GM21526 (cell line): ENCODE measurements at regions not wholly inside any gene's neighbourhood (a gene's known extent, or its start where the extent isn't known, plus 50 kb on each side); places are given as distances from the start of the nearest gene placed in this dataset.
"Not testable (repeated sequence)": the region's sequence is repeated elsewhere in the genome, so short reads cannot be mapped to it uniquely, and the experiment has no call there.

ENCODE experiments used
- ATAC-seq: cut with Tn5 transposase; IDR thresholded peaks from one replicate; pipeline ENCODE4 v1.9.1; 2021; ENCODE audit warnings: moderate library complexity; ENCODE audit not compliant: unreplicated experiment, low FRiP score

DNA sequence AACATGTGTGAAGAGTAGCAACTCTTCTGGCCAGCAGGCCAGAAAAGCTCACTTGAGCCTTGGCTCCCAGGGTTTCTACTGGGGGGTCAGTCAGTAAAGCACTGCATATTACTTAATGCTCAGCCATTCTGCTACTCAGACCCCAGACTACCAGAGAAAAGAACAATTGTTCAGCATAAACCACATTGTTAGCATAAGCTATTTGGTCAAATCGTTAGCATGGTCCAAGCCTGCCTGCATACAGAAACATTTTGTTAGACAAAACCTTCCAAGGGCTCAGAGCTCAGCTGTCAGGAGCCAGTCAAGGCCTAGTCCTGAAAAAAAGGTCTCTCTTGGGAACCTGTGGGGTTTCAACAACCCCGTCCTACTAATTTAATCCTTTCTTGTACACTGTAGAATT, 449.3 kb downstream of the PRR16 start:
- no peak for ATAC-seq

DNA sequence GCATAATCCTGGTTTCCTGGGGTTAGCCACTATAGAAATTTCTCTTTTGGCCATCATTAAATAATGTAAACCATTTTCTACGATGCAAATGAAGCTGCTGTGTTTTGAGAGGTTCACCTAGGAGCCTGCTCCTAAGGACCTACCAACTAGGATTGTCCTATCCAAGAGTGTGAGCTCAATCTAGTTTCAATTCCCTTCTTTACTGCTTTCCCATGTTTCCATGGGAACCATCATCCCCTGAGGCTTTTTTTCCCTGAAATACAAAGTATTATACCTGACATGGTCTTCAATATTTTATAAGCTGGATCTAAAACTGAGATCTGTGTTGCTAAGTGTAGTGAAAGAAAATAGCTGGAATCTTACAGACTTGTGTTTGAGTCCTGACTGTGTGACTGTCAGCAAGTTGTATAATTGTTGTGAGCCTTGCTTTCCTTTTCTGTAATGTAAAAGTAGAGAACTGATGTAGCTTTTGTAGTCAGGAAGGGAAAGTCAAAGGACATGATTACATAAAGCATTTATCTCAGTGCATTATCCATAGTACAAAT, 453.2 kb downstream of the PRR16 start:
- ATAC-seq: no peak

DNA sequence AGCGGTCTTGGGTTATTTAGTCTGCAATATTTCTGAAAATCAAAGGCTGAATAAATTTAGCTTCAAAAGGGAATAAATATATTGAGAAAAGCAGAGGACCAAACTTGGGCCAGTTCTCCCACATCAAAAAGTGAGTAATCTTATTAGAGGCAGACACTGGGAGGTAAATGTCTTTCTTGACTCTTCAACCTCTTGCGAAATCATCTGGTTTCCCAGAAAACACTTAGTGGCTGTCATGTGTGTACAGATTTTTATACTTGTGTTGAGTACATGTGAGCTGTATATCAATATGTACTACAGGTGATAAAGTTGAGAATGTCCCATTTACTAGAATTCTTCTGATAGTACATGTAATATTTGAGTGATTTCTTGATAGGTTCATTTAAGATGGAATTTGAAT, 454.9 kb downstream of the PRR16 start:
- ATAC-seq: no peak

DNA sequence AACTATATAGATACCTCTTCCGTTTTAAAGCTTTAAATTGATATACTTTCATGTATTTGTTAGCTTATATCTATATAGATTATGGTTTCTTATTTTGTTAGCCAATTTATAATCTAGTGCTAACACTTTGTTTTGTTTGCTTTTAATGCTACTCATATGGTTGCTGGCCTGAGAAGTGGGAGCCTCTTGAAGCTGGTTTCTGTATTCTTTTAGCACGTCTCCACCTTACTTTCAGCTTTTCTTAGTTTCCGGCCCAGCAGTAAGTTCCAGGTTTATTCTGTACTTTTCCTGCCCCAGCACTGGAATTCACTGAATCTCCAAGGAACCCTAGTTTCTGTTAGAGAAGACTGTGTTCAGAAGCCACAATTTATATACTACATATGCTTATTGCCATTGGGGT, 458.9 kb downstream of the PRR16 start:
- no peak for ATAC-seq

DNA sequence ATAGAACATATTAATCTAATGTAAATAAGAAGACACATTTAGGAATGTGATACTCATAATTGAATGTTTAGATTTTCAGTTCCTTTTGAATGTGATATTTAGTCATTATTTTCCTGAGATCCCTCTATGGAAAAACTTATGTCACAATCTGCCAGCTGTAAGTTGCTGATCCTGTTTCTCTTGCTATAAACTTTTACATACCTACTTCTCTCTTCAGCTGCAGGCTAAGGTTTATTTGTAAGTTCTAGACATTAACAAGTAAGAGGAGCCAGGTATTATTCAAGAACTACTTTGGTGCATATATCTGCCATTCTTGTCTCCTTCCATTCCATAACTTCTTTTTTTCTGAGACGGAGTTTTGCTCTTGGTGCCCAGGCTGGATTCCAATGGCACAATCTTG, 462.4 kb downstream of the PRR16 start:
- ATAC-seq: no peak

DNA sequence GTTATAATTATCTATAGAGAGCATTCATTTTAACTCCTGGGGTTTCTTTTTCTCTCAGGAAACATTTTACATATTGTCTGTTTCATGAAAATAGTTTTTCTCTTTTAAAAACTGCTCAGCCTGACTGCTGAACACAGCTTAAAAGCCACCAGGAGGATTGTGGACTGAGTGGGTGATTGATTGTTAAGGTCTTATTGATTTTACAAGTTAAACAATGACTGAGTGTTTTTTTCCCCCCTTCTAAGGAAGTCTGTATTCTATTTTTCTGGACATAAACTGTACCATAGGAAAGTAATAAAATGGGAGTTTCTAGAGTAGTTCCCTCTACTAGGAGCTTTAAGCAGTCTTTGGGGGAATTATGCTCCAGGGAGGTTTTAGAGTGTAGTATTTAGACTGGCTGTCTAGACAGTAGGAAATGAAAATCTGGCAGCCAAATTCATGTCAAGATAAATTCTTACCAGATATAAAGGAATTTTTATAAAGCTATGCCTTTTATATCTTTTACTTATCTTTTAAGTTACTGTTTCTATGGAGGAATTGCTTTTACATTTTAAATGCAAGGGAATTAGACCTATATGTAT, 463.9 kb downstream of the PRR16 start:
- ATAC-seq: no peak

DNA sequence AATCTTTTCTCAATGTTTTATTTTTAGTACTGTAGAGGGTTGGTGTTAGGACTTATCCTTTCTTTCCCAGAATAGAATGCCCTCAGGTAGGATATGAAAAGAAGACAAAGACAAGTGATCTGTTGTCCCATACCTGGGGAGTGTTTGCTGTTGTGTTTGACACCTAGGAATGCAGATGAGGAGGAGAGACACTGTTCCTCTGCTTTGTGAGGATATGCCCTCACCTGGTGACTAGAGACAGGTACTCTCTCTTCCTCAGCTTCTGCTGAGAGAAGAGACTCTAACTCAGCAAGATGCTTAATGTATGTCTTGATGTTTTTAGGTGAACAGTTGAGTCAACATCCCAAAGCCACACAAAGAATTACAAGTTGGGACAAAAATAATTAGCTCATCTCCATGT, 468.4 kb downstream of the PRR16 start:
- no peak for ATAC-seq

DNA sequence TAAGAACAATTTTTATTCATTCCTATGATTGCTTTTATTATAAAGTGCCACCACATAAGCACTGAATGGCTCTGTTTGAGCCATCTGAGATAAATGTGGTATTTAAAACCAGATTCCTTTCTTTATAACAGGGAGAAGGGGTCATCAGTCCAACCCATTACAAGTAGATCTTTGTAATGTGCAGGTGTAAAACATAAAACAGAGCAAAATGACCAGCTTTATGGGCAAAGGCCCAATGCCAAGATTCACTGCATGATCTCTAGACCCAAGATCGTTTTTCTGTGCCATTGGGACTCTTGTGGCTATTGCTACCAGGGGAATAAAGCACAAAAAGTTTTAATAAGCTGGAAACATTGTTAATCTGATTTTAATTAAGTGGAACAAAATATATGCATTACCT, 469.9 kb downstream of the PRR16 start:
- no peak for ATAC-seq

DNA sequence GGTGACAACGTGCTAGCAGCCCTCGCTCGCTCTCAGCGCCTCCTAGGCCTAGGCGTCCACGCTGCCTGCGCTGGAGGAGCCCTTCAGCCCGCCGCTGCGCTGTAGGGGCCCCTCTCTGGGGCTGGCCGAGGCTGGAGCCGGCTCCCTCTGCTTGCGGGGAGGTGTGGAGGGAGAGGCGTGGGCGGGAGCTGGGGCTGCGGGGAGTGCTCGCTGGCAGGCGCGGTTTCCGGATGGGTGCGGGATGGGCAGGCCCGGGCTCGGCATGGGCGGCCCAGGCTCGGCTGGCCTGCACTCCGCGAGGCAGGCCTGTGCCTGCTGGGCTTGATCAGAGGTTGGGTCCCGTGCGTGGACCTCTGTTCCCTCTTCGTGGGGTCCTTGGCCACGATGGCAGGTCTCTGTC, 472.6 kb downstream of the PRR16 start:
- no peak for ATAC-seq

DNA sequence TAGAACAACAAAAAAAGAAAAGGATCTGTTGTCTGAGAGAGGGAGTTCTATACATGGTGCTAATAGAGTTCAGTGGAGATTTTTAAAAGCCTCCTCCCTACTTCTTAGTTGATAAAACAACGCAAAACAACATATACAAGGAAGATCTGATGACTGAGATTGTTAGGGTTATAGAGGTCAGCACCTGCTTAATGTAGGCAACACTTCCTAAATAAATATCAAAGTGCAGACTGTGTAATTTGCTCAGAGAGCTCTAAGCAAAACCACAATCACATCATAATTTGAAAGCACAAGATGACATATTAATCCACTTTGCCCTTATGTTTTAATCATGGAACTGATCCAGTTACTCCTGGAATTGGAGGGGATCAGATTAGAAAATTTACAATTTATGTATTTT, 474.5 kb downstream of the PRR16 start:
- no peak for ATAC-seq

DNA sequence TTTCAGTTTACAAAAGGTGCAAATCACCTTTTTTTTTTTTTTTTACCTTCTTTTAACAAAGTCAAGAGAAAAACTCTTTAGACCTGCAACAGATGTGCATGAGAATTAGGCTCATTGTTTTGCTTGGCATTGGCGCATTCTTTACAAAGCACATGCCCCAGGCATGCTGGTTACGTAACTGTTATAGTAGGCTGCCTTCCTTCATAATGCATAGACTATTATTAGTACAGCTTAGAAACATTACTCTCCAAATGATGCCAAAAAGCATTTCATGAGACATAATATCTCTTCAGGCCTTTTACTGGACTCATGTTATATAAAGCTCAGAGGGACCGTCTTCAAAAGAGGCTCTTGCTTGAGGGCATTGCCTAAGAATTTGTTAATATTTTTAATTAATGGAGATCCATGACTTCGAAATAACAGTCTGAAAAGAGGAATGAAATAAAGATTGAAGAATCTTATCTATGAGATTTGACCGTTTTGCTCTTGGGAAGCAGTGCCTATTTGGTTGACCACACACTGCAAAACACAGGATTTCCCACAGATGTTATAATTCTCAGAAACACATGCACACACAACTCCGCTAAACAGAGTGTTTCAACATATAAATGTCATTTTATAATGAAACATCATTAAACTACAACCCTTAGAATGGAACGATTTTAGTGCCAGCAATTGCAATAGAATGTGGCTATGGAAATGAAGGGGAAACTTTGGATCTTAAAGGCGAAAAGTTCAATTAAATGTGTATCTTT, 478.7 kb downstream of the PRR16 start:
- no peak for ATAC-seq

DNA sequence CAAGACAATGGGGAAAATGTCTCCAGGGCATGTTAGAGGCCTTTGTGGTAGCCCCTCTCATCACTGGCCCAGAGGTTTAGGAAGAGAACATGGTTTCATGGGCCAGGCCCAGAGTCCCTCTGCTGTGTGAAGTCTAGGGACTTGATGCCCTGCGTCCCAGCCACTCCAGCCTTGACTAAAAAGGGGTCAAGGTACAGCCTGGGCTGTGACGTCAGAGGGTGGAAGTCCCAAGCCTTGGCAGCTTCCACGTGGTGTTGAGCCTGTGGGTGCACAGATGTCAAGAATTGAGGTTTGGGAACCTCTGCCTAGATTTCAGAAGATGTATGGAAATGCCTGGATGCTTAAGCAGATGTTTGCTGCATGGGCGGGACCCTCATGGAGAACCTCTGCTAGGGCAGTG, 485.5 kb downstream of the PRR16 start:
- not testable (repeated sequence) for ATAC-seq

DNA sequence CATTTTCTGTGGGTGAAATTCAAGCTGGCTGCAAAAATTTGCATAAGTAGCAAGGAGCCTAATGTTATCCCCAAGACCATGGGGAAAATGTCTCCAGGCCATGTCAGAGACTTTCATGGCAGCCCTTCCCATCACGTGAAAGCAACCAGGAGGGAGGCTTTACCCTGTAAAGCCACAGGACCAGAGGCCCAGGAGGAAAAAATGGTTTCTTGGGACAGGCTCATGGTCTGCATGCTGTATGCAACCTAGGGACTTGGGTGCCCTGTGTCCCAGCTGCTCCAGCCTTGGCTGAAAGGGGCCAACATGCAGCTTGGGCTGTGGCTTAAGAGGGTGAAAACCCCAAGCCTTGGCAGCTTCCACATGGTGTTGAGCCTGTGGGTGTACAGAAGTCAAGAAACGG, 489.3 kb downstream of the PRR16 start:
- ATAC-seq: not testable (repeated sequence)

DNA sequence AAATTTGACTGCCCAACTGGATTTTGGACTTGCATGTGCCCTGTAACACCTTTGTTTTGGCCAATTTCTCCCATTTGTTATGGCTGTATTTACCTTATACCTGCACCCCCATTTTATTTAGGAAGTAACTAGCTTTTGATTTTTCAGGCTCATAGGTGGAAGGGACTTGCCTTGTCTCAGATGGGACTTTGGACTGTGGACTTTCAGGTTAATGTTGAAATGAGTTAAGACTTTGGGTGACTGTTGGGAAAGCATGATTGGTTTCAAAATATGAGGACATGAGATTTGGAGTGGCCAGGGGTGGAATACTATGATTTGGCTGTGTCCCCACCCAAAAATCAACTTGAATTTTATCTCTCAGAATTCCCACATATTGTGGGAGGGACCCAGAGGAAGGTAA, 490.2 kb downstream of the PRR16 start:
- no peak for ATAC-seq

DNA sequence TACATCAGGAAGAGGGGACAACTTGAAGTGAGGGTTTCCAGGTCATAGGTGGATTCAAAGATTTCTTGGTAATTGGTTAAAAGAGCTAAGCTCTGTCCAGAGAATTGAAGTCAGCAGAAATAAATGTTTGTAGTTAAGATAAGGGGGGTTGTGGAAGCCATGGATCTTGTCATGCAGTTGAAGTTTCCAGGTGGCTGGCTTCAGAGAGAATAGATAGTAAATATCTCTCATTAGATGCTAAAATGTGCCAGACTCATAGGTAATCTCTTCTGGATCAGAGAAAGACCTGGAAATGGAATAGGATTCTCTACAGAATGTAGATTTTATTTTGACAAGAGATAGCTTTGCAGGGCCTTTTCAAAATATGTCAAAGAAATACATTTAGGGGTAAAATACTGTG, 491.7 kb downstream of the PRR16 start:
- no peak for ATAC-seq

DNA sequence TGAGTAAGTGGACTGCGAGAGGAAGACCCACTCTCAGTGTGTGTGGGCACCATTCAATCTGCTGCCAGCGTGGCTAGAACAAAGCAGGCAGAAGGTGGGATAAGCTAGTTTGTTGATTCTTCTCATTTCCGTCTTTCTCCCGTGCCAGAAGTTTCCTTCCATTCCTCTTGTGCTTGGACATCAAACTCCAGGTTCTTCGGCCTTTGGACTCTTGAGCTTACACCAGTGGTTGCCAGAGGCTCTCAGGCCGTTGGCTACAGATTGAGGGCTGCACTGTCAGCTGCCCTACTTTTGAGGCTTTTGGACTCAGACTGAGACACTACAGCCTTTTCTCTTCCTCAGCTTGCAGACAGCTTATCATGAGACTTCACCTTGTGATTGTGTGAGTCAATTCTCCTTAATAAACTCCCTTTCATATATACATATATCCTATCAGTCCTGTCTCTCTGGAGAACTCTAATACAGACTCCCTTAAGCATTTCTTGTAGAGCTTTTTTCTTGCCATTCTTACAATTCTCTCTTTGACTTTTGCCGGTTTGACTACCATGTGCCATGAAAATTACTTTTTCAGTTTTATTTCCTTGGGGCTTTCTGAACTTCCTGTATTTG, 494.9 kb downstream of the PRR16 start:
- ATAC-seq: no peak

DNA sequence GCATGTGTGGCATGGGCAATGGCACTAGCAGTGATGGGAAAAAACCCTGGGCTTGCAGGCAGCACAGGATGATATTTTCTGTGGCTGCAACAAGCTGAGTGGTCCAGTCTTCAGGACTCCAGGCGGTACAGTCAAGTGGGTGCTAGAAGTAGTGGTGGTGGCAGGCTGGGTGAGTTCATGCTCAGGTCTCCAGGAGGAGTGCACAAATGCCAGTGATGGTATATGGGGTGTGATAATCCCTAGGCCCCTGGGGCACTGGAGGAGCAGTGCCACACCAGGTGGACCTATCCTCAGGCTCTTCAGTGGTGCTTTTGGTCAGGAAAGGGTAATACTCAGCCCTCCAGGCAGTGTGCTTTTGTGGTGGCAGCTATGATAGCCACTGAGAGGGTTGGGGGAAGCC, 496.4 kb downstream of the PRR16 start:
- no peak for ATAC-seq

DNA sequence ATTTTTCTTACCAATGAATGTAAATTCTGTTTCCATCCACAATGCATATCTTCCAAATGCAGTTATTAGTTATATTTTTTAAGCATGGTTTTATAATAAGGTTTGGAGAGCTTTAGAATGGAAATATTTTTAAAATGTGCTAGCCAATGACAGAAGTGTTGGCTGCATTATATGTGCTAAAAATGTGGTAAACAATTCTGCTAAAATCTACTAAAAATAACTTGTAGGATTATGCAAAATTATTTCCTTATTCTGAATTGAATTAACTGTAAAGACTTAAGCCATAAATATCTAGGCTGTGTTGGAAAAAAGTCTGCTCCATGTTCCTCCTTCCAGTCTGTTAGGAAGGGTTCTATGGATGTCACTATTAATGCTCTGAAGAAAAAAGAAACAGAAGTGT, 503.3 kb downstream of the PRR16 start:
- no peak for ATAC-seq

DNA sequence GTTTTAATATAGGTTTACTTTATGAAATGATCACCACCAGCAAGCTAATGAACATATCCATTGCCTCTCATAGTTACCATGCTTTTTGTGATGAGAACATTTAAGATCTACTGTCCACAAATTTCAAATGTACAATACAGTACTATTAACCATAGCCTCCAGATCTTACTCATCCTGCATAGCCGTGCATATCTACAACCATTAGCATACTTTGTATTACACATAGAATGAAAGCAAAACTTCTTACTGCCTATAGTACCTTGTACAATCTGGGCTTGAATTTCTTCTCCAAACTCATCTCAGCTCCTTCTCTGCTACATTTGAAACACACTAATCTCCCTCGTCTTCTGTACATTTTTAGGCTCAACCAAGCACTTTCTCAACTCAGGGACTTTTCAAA, 510.6 kb downstream of the PRR16 start:
- ATAC-seq: no peak

DNA sequence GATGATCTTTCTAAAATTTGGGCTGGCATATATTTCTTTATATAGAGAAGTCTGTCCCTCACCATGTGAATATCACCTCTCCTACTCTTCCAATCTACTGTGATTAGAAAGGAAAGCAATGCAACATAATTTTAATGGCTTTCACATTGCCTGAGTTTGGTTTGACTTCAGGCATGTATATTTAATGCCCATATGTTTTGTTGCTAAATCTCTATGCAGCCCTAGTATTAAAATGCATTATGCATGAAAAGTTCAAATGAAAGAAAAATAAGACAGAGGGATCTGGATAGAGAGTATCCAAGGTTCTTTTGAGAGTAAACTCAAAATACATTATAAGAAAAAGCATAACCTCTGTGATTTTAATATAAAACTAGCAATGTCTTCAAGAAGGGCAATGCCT, 518.3 kb downstream of the PRR16 start:
- no peak for ATAC-seq

DNA sequence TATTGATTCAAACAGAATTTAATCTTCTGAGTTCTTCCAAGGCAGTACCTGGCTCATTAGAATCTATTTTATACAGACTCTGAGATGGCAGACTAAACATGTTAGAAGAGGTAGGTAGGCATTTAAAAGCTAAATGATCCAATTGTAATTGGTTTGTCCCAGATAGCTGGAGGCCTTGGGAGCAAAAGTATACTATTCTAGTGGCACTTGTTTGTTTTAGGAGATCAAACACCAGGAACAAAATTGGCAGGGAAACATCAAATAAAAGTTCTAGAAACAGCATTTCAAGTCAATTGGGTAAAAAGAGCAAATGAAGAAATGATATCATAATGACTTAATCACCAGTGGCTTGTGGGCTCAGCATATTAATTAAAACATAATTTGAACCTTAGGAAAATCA, 521.4 kb downstream of the PRR16 start:
- no peak for ATAC-seq

DNA sequence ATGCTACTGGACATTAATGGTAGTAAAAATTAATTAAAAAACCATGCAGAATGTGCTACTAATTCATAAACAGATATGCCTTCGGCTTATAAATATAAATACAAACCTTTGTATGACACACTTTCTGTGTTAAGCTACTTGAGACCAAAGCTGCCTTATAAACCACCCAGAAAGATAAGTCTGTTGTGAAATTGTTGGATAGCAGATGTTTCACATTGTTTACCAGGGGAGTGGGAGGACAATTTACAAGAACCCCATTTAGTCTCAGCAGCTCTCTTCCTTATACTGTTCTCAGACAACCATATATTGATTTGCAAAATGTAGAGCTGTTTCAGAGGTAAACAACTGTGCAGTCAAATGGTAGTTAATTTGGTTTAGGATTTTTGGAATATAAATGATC, 524.4 kb downstream of the PRR16 start:
- ATAC-seq: no peak
